AG09309 (cell line): ENCODE measurements at regions not wholly inside any gene's neighbourhood (a gene's known extent, or its start where the extent isn't known, plus 50 kb on each side); places are given as distances from the start of the nearest gene placed in this dataset.

Experiments used
- DNase-seq: peaks from one replicate; pipeline ENCODE4 v3.0.0-alpha.2; 2010; ENCODE audit warnings: low read depth
- H3K4me3 ChIP-seq: 2 replicates; pipeline ENCODE4 v1.5.1; 2011; ENCODE audit warnings: mild to moderate bottlenecking, low read depth, low read length, moderate library complexity; ENCODE audit not compliant: control insufficient read depth
- CTCF ChIP-seq: IDR thresholded peaks from 2 replicates; pipeline ENCODE4 v1.5.1; 2011; ENCODE audit warnings: mild to moderate bottlenecking, low read depth, low read length, inconsistent platforms; ENCODE audit not compliant: insufficient read depth, control insufficient read depth; ENCODE audit errors: missing control alignments

- TF ChIP-seq CTCF, result no peak
- no peak overlapping the region for H3K4me3 ChIP-seq
- no peak for DNase-seq
These were observed 239.8 kb upstream of the ARHGAP20 start for GRCh38 chr11:110951950-110952503.

GRCh38 chr11:110951037-110951949 is 239.1 kb upstream of the ARHGAP20 start:
- H3K4me3 ChIP-seq, result no peak overlapping the region
- DNase-seq, result no peak
- TF ChIP-seq CTCF, result no peak

DNA sequence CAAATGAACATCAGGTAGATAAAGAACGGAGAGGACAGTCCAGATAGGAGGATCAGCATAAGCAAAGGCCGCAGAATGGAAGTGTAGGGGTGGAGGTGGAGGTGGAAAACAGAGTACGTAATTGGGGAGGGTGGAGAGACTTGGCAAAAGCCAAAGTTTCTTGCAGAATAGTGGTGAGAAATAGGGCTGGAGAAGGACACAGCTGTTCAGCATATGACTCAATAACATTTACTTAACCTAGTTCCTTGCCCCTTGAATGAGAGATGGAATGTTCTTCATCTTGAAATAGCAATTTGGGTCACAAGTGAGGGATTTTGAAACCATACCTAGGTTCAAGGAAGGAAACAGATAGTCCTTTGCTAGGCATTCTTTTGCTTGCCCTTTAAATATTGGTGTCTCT is 235.9 kb upstream of the ARHGAP20 start:
- DNase-seq, result no peak
- no peak overlapping the region for H3K4me3 ChIP-seq
- no peak for TF ChIP-seq CTCF

GRCh38 chr11:110947096-110947495 is 234.9 kb upstream of the ARHGAP20 start:
- TF ChIP-seq CTCF, result no peak
- H3K4me3 ChIP-seq, result no peak overlapping the region
- DNase-seq, result no peak

DNA sequence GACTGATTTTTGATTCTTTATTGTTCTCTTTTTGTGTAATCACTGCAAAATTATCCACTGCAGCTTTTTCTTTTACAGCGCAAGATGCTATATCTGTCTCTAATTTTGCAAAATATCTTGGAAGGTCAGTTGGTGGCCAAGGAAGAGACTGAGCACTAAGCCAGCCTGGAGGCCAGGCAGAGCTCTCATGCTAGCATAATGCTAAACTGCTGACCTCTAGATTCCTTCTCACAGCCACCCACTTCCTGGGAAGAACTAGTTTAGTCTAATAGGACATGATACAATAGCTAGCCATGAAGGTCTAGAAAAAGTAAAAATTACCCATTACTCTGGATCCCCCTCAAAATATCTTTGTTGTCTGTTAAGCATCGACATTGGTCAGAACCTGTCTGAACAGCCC is 227.2 kb upstream of the ARHGAP20 start:
- no peak for TF ChIP-seq CTCF
- peak; percentile 13 for DNase-seq
- H3K4me3 ChIP-seq, result no peak overlapping the region

DNA sequence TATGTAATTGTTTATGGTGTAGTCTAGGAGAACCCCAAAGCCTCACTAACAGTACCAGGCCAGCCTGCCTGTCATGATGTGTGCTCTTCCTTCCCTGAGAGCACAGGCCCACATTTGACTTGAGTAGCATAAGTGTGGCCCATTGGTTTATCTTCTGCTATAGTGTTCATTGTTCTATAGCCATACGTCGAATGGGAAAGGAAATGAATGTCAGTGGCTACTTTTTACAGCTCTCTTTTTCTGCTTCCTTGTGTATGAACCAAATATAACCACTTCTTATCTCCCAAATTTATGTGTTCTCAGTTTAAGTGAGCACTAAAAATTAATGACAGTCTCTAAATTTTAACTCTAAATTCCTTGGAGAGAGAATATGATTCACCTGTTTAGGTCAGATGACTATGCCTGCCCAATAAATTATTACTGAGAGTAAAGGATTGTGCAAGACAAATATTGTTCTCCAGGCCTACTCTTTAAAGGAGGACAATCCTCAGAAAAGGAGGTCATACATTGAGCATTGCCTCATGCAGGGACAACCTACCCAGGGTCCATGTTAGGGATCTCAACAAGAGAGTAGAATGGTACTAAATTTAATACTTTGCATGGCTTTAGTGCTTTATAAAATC is 222.9 kb upstream of the ARHGAP20 start:
- no peak for DNase-seq
- no peak overlapping the region for H3K4me3 ChIP-seq
- no peak for TF ChIP-seq CTCF
